ENCODE measurements at regions not wholly inside any gene's neighbourhood (a gene's known extent, or its start where the extent isn't known, plus 50 kb on each side); places are given as distances from the start of the nearest gene placed in this dataset.

- H3K4me3 ChIP-seq (ENCODE audit: control extremely low read depth in 1 of 5, extremely low read depth in 1 of 5, insufficient read depth in 1 of 5, low read depth in 2 of 5, low read length in 4 of 5) = no peak overlapping the region
- no peaks in the 10 kb centered on the region for H3K36me3 ChIP-seq (replicated peaks in 1 of 2; ENCODE audit: control extremely low read depth in 1 of 2, control insufficient read depth in 1 of 2, extremely low read depth in 1 of 2, insufficient read depth in 2 of 2, low read length in 1 of 2)
- no peak overlapping the region for H3K9ac ChIP-seq (ENCODE audit: low read length)
- no peaks in the 10 kb centered on the region for H3K27me3 ChIP-seq (replicated peaks in 1 of 4; ENCODE audit: control extremely low read depth in 1 of 4, control insufficient read depth in 3 of 4, insufficient read depth in 4 of 4, low read length in 3 of 4)
- Mint-ChIP-seq H3K9me3 (ENCODE audit: insufficient read depth) (no peaks in the 10 kb centered on the region), H3K27ac (no peak overlapping the region), H3K4me3 (no peak overlapping the region), H3K27me3 (no peaks in the 10 kb centered on the region), H3K4me1 (no peaks in the 10 kb centered on the region)
- intact Hi-C loops (cut with micrococcal nuclease) = no loop called here
- ATAC-seq (ENCODE audit: low read depth) = no peak
- ChIA-PET POLR2A (no interaction called here), CTCF (no interaction called here)
- H3K4me1 ChIP-seq (ENCODE audit: control insufficient read depth in 2 of 2, insufficient read depth in 2 of 2, low read length in 2 of 2) = no peaks in the 10 kb centered on the region
- DNase-seq = no peak
- H3K4me2 ChIP-seq (replicated peaks; ENCODE audit: low read depth, low read length, poor library complexity, severe bottlenecking) = no peak overlapping the region
- no peaks in the 10 kb centered on the region for H4K20me1 ChIP-seq (ENCODE audit: control insufficient read depth, insufficient read depth, low read length, poor library complexity, severe bottlenecking)
- H3K27ac ChIP-seq (ENCODE audit: low read length in 2 of 2) = no peak overlapping the region
- H2AFZ ChIP-seq (ENCODE audit: insufficient read depth, low read depth, low read length, poor library complexity, severe bottlenecking) = no peak overlapping the region
- no peaks in the 10 kb centered on the region for H3K79me2 ChIP-seq (ENCODE audit: control insufficient read depth, insufficient read depth, low read length)
- H3K9me3 ChIP-seq (ENCODE audit: control extremely low read depth in 1 of 3, control insufficient read depth in 2 of 3, insufficient read depth in 1 of 3, low read length in 2 of 3) = peaks cover 0 to 4% (median 0%) of the 10 kb centered on the region in 3 donors
- TF ChIP-seq CTCF (IDR thresholded peaks at IDR 0.05) (no peak), EZH2 (IDR thresholded peaks at IDR 0.05; ENCODE audit: borderline replicate concordance, insufficient read depth, low read depth, low read length, poor library complexity, severe bottlenecking) (no peak)
Observed at GRCh38 chr5:107072440-107072839, 598.3 kb downstream of the EFNA5 start.

GRCh38 chr5:107068782-107069181 lies 602.0 kb downstream of the EFNA5 start:
- no peaks in the 10 kb centered on the region for H3K4me1 Mint-ChIP-seq
- H3K27ac Mint-ChIP-seq = no peak overlapping the region
- H3K4me3 Mint-ChIP-seq = no peak overlapping the region
- H3K27me3 ChIP-seq (replicated peaks in 1 of 4; ENCODE audit: control extremely low read depth in 1 of 4, control insufficient read depth in 3 of 4, insufficient read depth in 4 of 4, low read length in 3 of 4) = no peaks in the 10 kb centered on the region
- no peaks in the 10 kb centered on the region for H3K4me1 ChIP-seq (ENCODE audit: control insufficient read depth in 2 of 2, insufficient read depth in 2 of 2, low read length in 2 of 2)
- H3K9me3 Mint-ChIP-seq (ENCODE audit: insufficient read depth) = no peaks in the 10 kb centered on the region
- TF ChIP-seq CTCF (IDR thresholded peaks at IDR 0.05) (no peak), EZH2 (IDR thresholded peaks at IDR 0.05; ENCODE audit: borderline replicate concordance, insufficient read depth, low read depth, low read length, poor library complexity, severe bottlenecking) (no peak)
- no CpG with 5 or more reads among the region's 1 CpG for WGBS (ENCODE audit: insufficient coverage)
- CTCF ChIA-PET = no interaction called here
- intact Hi-C loops (cut with micrococcal nuclease) = no loop called here
- H3K36me3 ChIP-seq (replicated peaks in 1 of 2; ENCODE audit: control extremely low read depth in 1 of 2, control insufficient read depth in 1 of 2, extremely low read depth in 1 of 2, insufficient read depth in 2 of 2, low read length in 1 of 2) = no peaks in the 10 kb centered on the region
- POLR2A ChIA-PET = no interaction called here
- no peak overlapping the region for H2AFZ ChIP-seq (ENCODE audit: insufficient read depth, low read depth, low read length, poor library complexity, severe bottlenecking)
- H3K4me2 ChIP-seq (replicated peaks; ENCODE audit: low read depth, low read length, poor library complexity, severe bottlenecking) = no peak overlapping the region
- no peak overlapping the region for H3K27ac ChIP-seq (ENCODE audit: low read length in 2 of 2)
- H3K4me3 ChIP-seq (ENCODE audit: control extremely low read depth in 1 of 5, extremely low read depth in 1 of 5, insufficient read depth in 1 of 5, low read depth in 2 of 5, low read length in 4 of 5) = no peak overlapping the region
- no peaks in the 10 kb centered on the region for H3K79me2 ChIP-seq (ENCODE audit: control insufficient read depth, insufficient read depth, low read length)
- DNase-seq (no peak), ATAC-seq (ENCODE audit: low read depth) (no peak)
- H3K9me3 ChIP-seq (ENCODE audit: control extremely low read depth in 1 of 3, control insufficient read depth in 2 of 3, insufficient read depth in 1 of 3, low read length in 2 of 3) = peaks cover 0 to 4% (median 0%) of the 10 kb centered on the region in 3 donors
- H3K9ac ChIP-seq (ENCODE audit: low read length) = no peak overlapping the region
- H4K20me1 ChIP-seq (ENCODE audit: control insufficient read depth, insufficient read depth, low read length, poor library complexity, severe bottlenecking) = no peaks in the 10 kb centered on the region
- no peaks in the 10 kb centered on the region for H3K27me3 Mint-ChIP-seq
